ENCODE measurements at regions not wholly inside any gene's neighbourhood (a gene's known extent, or its start where the extent isn't known, plus 50 kb on each side); places are given as distances from the start of the nearest gene placed in this dataset.

DNA sequence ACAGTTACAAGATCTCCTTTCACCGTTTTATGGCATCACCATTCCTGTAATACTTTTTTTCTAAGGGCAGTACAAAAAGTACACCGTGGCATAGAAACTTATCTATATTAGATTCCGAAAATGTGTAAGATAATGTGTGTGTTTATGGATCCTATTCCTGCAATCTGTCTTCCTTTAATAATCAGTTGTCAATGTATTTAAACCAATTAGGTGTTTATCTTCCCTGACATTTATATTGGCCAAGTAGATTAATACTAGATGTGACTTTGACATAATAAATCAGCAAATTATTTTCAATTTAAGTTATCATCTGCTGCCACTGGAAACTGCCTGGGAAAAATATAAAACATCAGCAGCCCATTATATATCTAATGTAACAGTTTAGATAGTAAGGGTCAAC lies 770.3 kb upstream of the ADGRL2 start:
- no peak for TF ChIP-seq POLR2AphosphoS5 (IDR thresholded peaks at IDR 0.05; ENCODE audit: borderline replicate concordance, low read depth, low read length)
- no peak for TF ChIP-seq EZH2 (IDR thresholded peaks at IDR 0.05)
- TF ChIP-seq FOXP2 (optimal IDR thresholded peaks at IDR 0.05; ENCODE audit: control extremely low read depth, extremely low read length, insufficient read depth): no peak

Data from SK-N-MC (cell line).